Transverse colon (tissue), 4 donors: ENCODE measurements at regions not wholly inside any gene's neighbourhood (a gene's known extent, or its start where the extent isn't known, plus 50 kb on each side); places are given as distances from the start of the nearest gene placed in this dataset.

Experiments used
- DNase-seq: peaks from one replicate; pipeline ENCODE4 v3.0.0-alpha.2; 2019
- H3K27ac ChIP-seq, 4 donors: fragments of 200-600 bp; sonication (generic); 2 replicates each; pipeline ENCODE4 v1.5.1; 2016 to 2018; ENCODE audit warnings: inconsistent platforms in 4 of 4
- H3K27me3 ChIP-seq: fragments of 200-600 bp; sonication (generic); 2 replicates; pipeline ENCODE4 v1.5.1; 2017; ENCODE audit warnings: inconsistent platforms
- H3K36me3 ChIP-seq, 4 donors: fragments of 200-600 bp; sonication (generic); 2 replicates each; pipeline ENCODE4 v1.5.1; 2017 to 2019; ENCODE audit warnings: inconsistent platforms in 4 of 4
- H3K4me1 ChIP-seq, 4 donors: fragments of 200-600 bp; sonication (generic); 2 replicates each; pipeline ENCODE4 v1.5.1; 2017 to 2020; ENCODE audit warnings: inconsistent platforms in 4 of 4
- H3K4me3 ChIP-seq, 4 donors: fragments of 200-600 bp; sonication (generic); 1 replicate in 1 of 4; 2 replicates in 3 of 4; pipeline versions ENCODE4 v1.5.1 to v1.6.1; 2017 to 2019; ENCODE audit warnings: inconsistent platforms in 4 of 4
- H3K9me3 ChIP-seq, 2 donors: fragments of 200-600 bp; sonication (generic); 2 replicates each; pipeline ENCODE4 v1.5.1; 2017 to 2019; ENCODE audit warnings: inconsistent platforms in 2 of 2
- CTCF ChIP-seq, 5 experiments: fragments of 200-600 bp in 3 of 5; fragments of 450-650 bp in 2 of 5; sonication (generic) in 3 of 5; IDR thresholded peaks; 1 replicate in 2 of 5; 2 replicates in 3 of 5; pipeline ENCODE4 v1.5.1; 2016 to 2017; ENCODE audit warnings: antibody characterized with exemption in 5 of 5, inconsistent platforms in 3 of 5, mild to moderate bottlenecking in 2 of 5, moderate library complexity in 1 of 5
- EP300 ChIP-seq: sonication (generic); formaldehyde crosslinking; IDR thresholded peaks from one replicate; pipeline ENCODE4 v1.6.1; 2017; ENCODE audit warnings: antibody characterized with exemption, low read depth
- POLR2A ChIP-seq: fragments of 450-650 bp; IDR thresholded peaks from one replicate; pipeline ENCODE4 v1.6.1; 2016; ENCODE audit warnings: antibody characterized with exemption, mild to moderate bottlenecking, moderate library complexity
- POLR2AphosphoS5 ChIP-seq, 3 donors: sonication (generic); formaldehyde crosslinking; IDR thresholded peaks; one replicate each; pipeline ENCODE4 v1.6.1; 2016; ENCODE audit warnings: antibody characterized with exemption in 3 of 3
- WGBS, 2 donors: methylation state at CpG; one replicate each; pipeline ENCODE4 v1.1.5; 2018; ENCODE audit warnings: low coverage in 1 of 2; 5-methylcytosine and 5-hydroxymethylcytosine counted together
- in situ Hi-C, 4 donors: fragments of 200-750 bp; cut with MboI; loops; one replicate each; pipeline versions ENCODE4 v1.15.0 to v1.15.1; 2017; ENCODE audit warnings: low sequenced_read_pairs in 3 of 4, low pct_ligation_motif_present in 1 of 4, low pct_unique_long_range_greater_than_20kb in 1 of 4
- intact Hi-C: fragments of 100-400 bp; cut with DNase I; formaldehyde crosslinking; loops from one replicate; pipeline ENCODE4 v1.15.1; 2023; ENCODE audit warnings: low total_unique reads

GRCh38 chr12:72777806-72778205 is 505.6 kb downstream of the TRHDE start:
- TF ChIP-seq CTCF (IDR thresholded peaks at IDR 0.05) = no peak
- no peak for DNase-seq
- Histone ChIP-seq H3K9me3 (no peaks in the 10 kb centered on the region), H3K27me3 (no peaks in the 10 kb centered on the region), H3K4me3 (no peak overlapping the region), H3K27ac (no peak overlapping the region), H3K4me1 (no peaks in the 10 kb centered on the region), H3K36me3 (no peaks in the 10 kb centered on the region)
- intact Hi-C loops (no loop called here), in situ Hi-C loops (no loop called here)
- 57 to 87% methylated on average over 1 of the region's 1 CpG for WGBS, 2 donors

- DNase-seq = no peak
- Histone ChIP-seq H3K4me1 (no peaks in the 10 kb centered on the region), H3K36me3 (no peaks in the 10 kb centered on the region), H3K27me3 (no peaks in the 10 kb centered on the region), H3K9me3 (no peaks in the 10 kb centered on the region), H3K4me3 (no peak overlapping the region), H3K27ac (no peak overlapping the region)
- intact Hi-C loops = no loop called here
- 74 to 75% methylated on average over 1 of the region's 1 CpG for WGBS, 2 donors
- TF ChIP-seq EP300 (no peak), POLR2AphosphoS5 (IDR thresholded peaks at IDR 0.05) (no peak), CTCF (IDR thresholded peaks at IDR 0.05) (no peak), POLR2A (no peak)
- in situ Hi-C loops = no loop called here
These were observed 518.1 kb downstream of the TRHDE start for GRCh38 chr12:72790273-72790672.

GRCh38 chr12:72792889-72793288 is 520.7 kb downstream of the TRHDE start:
- intact Hi-C loops (no loop called here), in situ Hi-C loops (no loop called here)
- no peak for DNase-seq
- Histone ChIP-seq H3K36me3 (no peaks in the 10 kb centered on the region), H3K9me3 (no peaks in the 10 kb centered on the region), H3K27me3 (no peaks in the 10 kb centered on the region), H3K4me3 (no peak overlapping the region), H3K4me1 (no peaks in the 10 kb centered on the region), H3K27ac (no peak overlapping the region)
- WGBS, 2 donors = 81 to 94% methylated on average over 3 of the region's 3 CpGs
- TF ChIP-seq POLR2A = no peak
- TF ChIP-seq CTCF (IDR thresholded peaks at IDR 0.05) = no peak
- TF ChIP-seq EP300 = no peak
- TF ChIP-seq POLR2AphosphoS5 (IDR thresholded peaks at IDR 0.05) = no peak

- no peaks in the 10 kb centered on the region for H3K4me1 ChIP-seq
- TF ChIP-seq CTCF (IDR thresholded peaks at IDR 0.05) = no peak
- in situ Hi-C loops (no loop called here), intact Hi-C loops (no loop called here)
- H3K4me3 ChIP-seq = no peak overlapping the region
- no peak overlapping the region for H3K27ac ChIP-seq
- no peaks in the 10 kb centered on the region for H3K36me3 ChIP-seq
- no peaks in the 10 kb centered on the region for H3K27me3 ChIP-seq
- WGBS, 2 donors = 89% methylated on average over 1 of the region's 1 CpG
- DNase-seq = no peak
- H3K9me3 ChIP-seq = no peaks in the 10 kb centered on the region
These were observed 521.6 kb downstream of the TRHDE start for GRCh38 chr12:72793796-72794195.
